Central memory CD8-positive, alpha-beta T cell (primary cell): ENCODE measurements at regions not wholly inside any gene's neighbourhood (a gene's known extent, or its start where the extent isn't known, plus 50 kb on each side); places are given as distances from the start of the nearest gene placed in this dataset.

Experiments
- ATAC-seq: fragments of 150-1000 bp; cut with Tn5 transposase; replicated peaks from 2 replicates; pipeline ENCODE4 v1.10.0; 2022; ENCODE audit warnings: mild to moderate bottlenecking, moderate FRiP score, moderate number of reproducible peaks; ENCODE audit not compliant: poor library complexity, severe bottlenecking; ENCODE audit errors: extremely low read depth
- DNase-seq, 2 donors: peaks; one replicate each; pipeline ENCODE4 v3.0.0; 2021; ENCODE audit warnings: low spot score in 2 of 2
- H3K27ac Mint-ChIP-seq: one replicate; pipeline ENCODE4 v1.8.0; 2022; ENCODE audit warnings: low read depth, mild to moderate bottlenecking, moderate library complexity, mixed read lengths
- H3K27me3 Mint-ChIP-seq: one replicate; pipeline ENCODE4 v1.8.0; 2022; ENCODE audit warnings: mixed read lengths
- H3K36me3 Mint-ChIP-seq: one replicate; pipeline ENCODE4 v1.8.0; 2022; ENCODE audit warnings: mild to moderate bottlenecking, moderate library complexity, mixed read lengths; ENCODE audit not compliant: insufficient read depth
- H3K4me1 Mint-ChIP-seq: one replicate; pipeline ENCODE4 v1.8.0; 2022; ENCODE audit warnings: mixed read lengths
- H3K4me3 Mint-ChIP-seq: one replicate; pipeline ENCODE4 v1.8.0; 2022; ENCODE audit warnings: mild to moderate bottlenecking, moderate library complexity, mixed read lengths
- H3K9me3 Mint-ChIP-seq: one replicate; pipeline ENCODE4 v1.8.0; 2022; ENCODE audit warnings: mixed read lengths

- Mint-ChIP-seq H3K36me3 (no peaks in the 10 kb centered on the region), H3K4me1 (no peaks in the 10 kb centered on the region), H3K27me3 (no peaks in the 10 kb centered on the region), H3K27ac (no peak overlapping the region), H3K9me3 (peaks cover 19% of the 10 kb centered on the region), H3K4me3 (no peak overlapping the region)
- ATAC-seq (no peak), DNase-seq (no peak)
Measured at GRCh38 chr7:125126376-125126775, 196.8 kb upstream of the POT1 start.

GRCh38 chr7:125125315-125125714 lies 195.7 kb upstream of the POT1 start:
- Mint-ChIP-seq H3K4me3 (no peak overlapping the region), H3K27ac (no peak overlapping the region), H3K27me3 (no peaks in the 10 kb centered on the region), H3K9me3 (peaks cover 15% of the 10 kb centered on the region), H3K4me1 (no peaks in the 10 kb centered on the region), H3K36me3 (no peaks in the 10 kb centered on the region)
- no peak for ATAC-seq
- no peak for DNase-seq

- no peak for DNase-seq
- Mint-ChIP-seq H3K9me3 (peaks cover 10% of the 10 kb centered on the region), H3K27me3 (no peaks in the 10 kb centered on the region), H3K4me3 (no peak overlapping the region), H3K4me1 (no peaks in the 10 kb centered on the region), H3K36me3 (no peaks in the 10 kb centered on the region), H3K27ac (no peak overlapping the region)
- no peak for ATAC-seq
Measured at GRCh38 chr7:125122173-125122572, 192.5 kb upstream of the POT1 start.

GRCh38 chr7:125119559-125120115 lies 190.0 kb upstream of the POT1 start:
- H3K27me3 Mint-ChIP-seq, result no peaks in the 10 kb centered on the region
- H3K27ac Mint-ChIP-seq, result no peak overlapping the region
- ATAC-seq (no peak), DNase-seq (no peak)
- H3K9me3 Mint-ChIP-seq, result no peaks in the 10 kb centered on the region
- no peaks in the 10 kb centered on the region for H3K36me3 Mint-ChIP-seq
- no peaks in the 10 kb centered on the region for H3K4me1 Mint-ChIP-seq
- H3K4me3 Mint-ChIP-seq, result no peak overlapping the region

GRCh38 chr7:125118444-125118843 lies 188.8 kb upstream of the POT1 start:
- Mint-ChIP-seq H3K27ac (no peak overlapping the region), H3K4me3 (no peak overlapping the region), H3K4me1 (no peaks in the 10 kb centered on the region), H3K9me3 (no peaks in the 10 kb centered on the region), H3K27me3 (no peaks in the 10 kb centered on the region), H3K36me3 (no peaks in the 10 kb centered on the region)
- DNase-seq, result no peak
- no peak for ATAC-seq

- ATAC-seq (no peak), DNase-seq (no peak)
- peaks cover 17% of the 10 kb centered on the region for H3K9me3 Mint-ChIP-seq
- no peak overlapping the region for H3K27ac Mint-ChIP-seq
- H3K36me3 Mint-ChIP-seq, result no peaks in the 10 kb centered on the region
- no peaks in the 10 kb centered on the region for H3K4me1 Mint-ChIP-seq
- no peaks in the 10 kb centered on the region for H3K27me3 Mint-ChIP-seq
- no peak overlapping the region for H3K4me3 Mint-ChIP-seq
Measured at GRCh38 chr7:125112850-125113249, 183.2 kb upstream of the POT1 start.

GRCh38 chr7:125099519-125099918 lies 169.9 kb upstream of the POT1 start:
- Mint-ChIP-seq H3K36me3 (no peaks in the 10 kb centered on the region), H3K27me3 (no peaks in the 10 kb centered on the region), H3K4me1 (no peaks in the 10 kb centered on the region), H3K27ac (no peak overlapping the region), H3K9me3 (peaks cover 13% of the 10 kb centered on the region), H3K4me3 (no peak overlapping the region)
- ATAC-seq, result no peak
- DNase-seq, result no peak

GRCh38 chr7:125098377-125098970 lies 168.8 kb upstream of the POT1 start:
- DNase-seq (no peak), ATAC-seq (no peak)
- Mint-ChIP-seq H3K27ac (no peak overlapping the region), H3K27me3 (no peaks in the 10 kb centered on the region), H3K4me3 (no peak overlapping the region), H3K9me3 (peaks cover 11% of the 10 kb centered on the region), H3K36me3 (no peaks in the 10 kb centered on the region), H3K4me1 (no peaks in the 10 kb centered on the region)

GRCh38 chr7:125090596-125090995 lies 161.0 kb upstream of the POT1 start:
- H3K36me3 Mint-ChIP-seq, result no peaks in the 10 kb centered on the region
- no peaks in the 10 kb centered on the region for H3K9me3 Mint-ChIP-seq
- no peak overlapping the region for H3K27ac Mint-ChIP-seq
- no peaks in the 10 kb centered on the region for H3K27me3 Mint-ChIP-seq
- no peaks in the 10 kb centered on the region for H3K4me1 Mint-ChIP-seq
- no peak for ATAC-seq
- DNase-seq, result no peak
- H3K4me3 Mint-ChIP-seq, result no peak overlapping the region

- Mint-ChIP-seq H3K27ac (no peak overlapping the region), H3K4me3 (no peak overlapping the region)
- no peak for ATAC-seq
Measured at GRCh38 chr7:125089171-125089570, 159.5 kb upstream of the POT1 start.

GRCh38 chr7:125088555-125088954 lies 158.9 kb upstream of the POT1 start:
- Mint-ChIP-seq H3K9me3 (peaks cover 5% of the 10 kb centered on the region), H3K4me1 (no peaks in the 10 kb centered on the region), H3K27me3 (no peaks in the 10 kb centered on the region), H3K36me3 (no peaks in the 10 kb centered on the region), H3K27ac (no peak overlapping the region), H3K4me3 (no peak overlapping the region)
- DNase-seq (no peak), ATAC-seq (no peak)

More at GRCh38 chr7:125089171-125089570, 159.5 kb upstream of the POT1 start:
- DNase-seq, result no peak
- Mint-ChIP-seq H3K4me1 (no peaks in the 10 kb centered on the region), H3K27me3 (no peaks in the 10 kb centered on the region), H3K36me3 (no peaks in the 10 kb centered on the region), H3K9me3 (peaks cover 5% of the 10 kb centered on the region)

- no peaks in the 10 kb centered on the region for H3K36me3 Mint-ChIP-seq
Measured at GRCh38 chr7:125085084-125085483, 155.5 kb upstream of the POT1 start.

GRCh38 chr7:125084196-125084595 lies 154.6 kb upstream of the POT1 start:
- Mint-ChIP-seq H3K4me3 (no peak overlapping the region), H3K27me3 (no peaks in the 10 kb centered on the region), H3K4me1 (no peaks in the 10 kb centered on the region), H3K36me3 (no peaks in the 10 kb centered on the region), H3K27ac (no peak overlapping the region), H3K9me3 (peaks cover 5% of the 10 kb centered on the region)
- DNase-seq (no peak), ATAC-seq (no peak)

More at GRCh38 chr7:125085084-125085483, 155.5 kb upstream of the POT1 start:
- DNase-seq (no peak), ATAC-seq (no peak)
- peaks cover 5% of the 10 kb centered on the region for H3K9me3 Mint-ChIP-seq
- H3K4me3 Mint-ChIP-seq, result no peak overlapping the region
- H3K27ac Mint-ChIP-seq, result no peak overlapping the region
- H3K4me1 Mint-ChIP-seq, result no peaks in the 10 kb centered on the region
- no peaks in the 10 kb centered on the region for H3K27me3 Mint-ChIP-seq
